GM18498 (cell line): ENCODE measurements at regions not wholly inside any gene's neighbourhood (a gene's known extent, or its start where the extent isn't known, plus 50 kb on each side); places are given as distances from the start of the nearest gene placed in this dataset.

Source experiments
- ATAC-seq: cut with Tn5 transposase; IDR thresholded peaks from one replicate; pipeline ENCODE4 v1.9.1; 2021; ENCODE audit warnings: mild to moderate bottlenecking, moderate library complexity; ENCODE audit not compliant: unreplicated experiment

- no peak for ATAC-seq
These were observed 50.7 kb upstream of the ACOT11 start for GRCh38 chr1:54497338-54497737.

GRCh38 chr1:54495954-54496353, 52.1 kb upstream of the ACOT11 start:
- no peak for ATAC-seq

- no peak for ATAC-seq
These were observed 54.4 kb upstream of the ACOT11 start for GRCh38 chr1:54493608-54494007.

GRCh38 chr1:54490361-54491248, 57.4 kb upstream of the ACOT11 start:
- no peak for ATAC-seq

- no peak for ATAC-seq
These were observed 58.3 kb upstream of the ACOT11 start for GRCh38 chr1:54489627-54490250.

- peak; percentile 68 for ATAC-seq
These were observed 59.0 kb upstream of the ACOT11 start for GRCh38 chr1:54488779-54489626.

GRCh38 chr1:54488065-54488750, 59.8 kb upstream of the ACOT11 start:
- ATAC-seq = peak; percentile 57

GRCh38 chr1:54487571-54488050, 60.4 kb upstream of the ACOT11 start:
- ATAC-seq = peak; percentile 3

- ATAC-seq = no peak
These were observed 61.1 kb upstream of the ACOT11 start for GRCh38 chr1:54486907-54487306.

- no peak for ATAC-seq
These were observed 62.6 kb upstream of the ACOT11 start for GRCh38 chr1:54485416-54485815.

- ATAC-seq = no peak
These were observed 64.1 kb upstream of the ACOT11 start for GRCh38 chr1:54483875-54484437.

- ATAC-seq = no peak
These were observed 66.7 kb upstream of the ACOT11 start for GRCh38 chr1:54481201-54481884.

- no peak for ATAC-seq
These were observed 67.5 kb upstream of the ACOT11 start for GRCh38 chr1:54480525-54480848.

- no peak for ATAC-seq
These were observed 68.0 kb upstream of the ACOT11 start for GRCh38 chr1:54479841-54480524.

- ATAC-seq = no peak
These were observed 68.8 kb upstream of the ACOT11 start for GRCh38 chr1:54479251-54479650.

GRCh38 chr1:54477153-54477561, 70.9 kb upstream of the ACOT11 start:
- no peak for ATAC-seq

- no peak for ATAC-seq
These were observed 70.4 kb upstream of the SSBP3 start for GRCh38 chr1:54476530-54477109.

GRCh38 chr1:54475946-54476516, 69.8 kb upstream of the SSBP3 start:
- no peak for ATAC-seq
